ENCODE measurements at regions not wholly inside any gene's neighbourhood (a gene's known extent, or its start where the extent isn't known, plus 50 kb on each side); places are given as distances from the start of the nearest gene placed in this dataset.
A peak's percentile ranks its signal among the peaks of the same experiment; 100 is the strongest.
"Not testable (repeated sequence)": the region's sequence is repeated elsewhere in the genome, so short reads cannot be mapped to it uniquely, and the experiment has no call there.

DNA sequence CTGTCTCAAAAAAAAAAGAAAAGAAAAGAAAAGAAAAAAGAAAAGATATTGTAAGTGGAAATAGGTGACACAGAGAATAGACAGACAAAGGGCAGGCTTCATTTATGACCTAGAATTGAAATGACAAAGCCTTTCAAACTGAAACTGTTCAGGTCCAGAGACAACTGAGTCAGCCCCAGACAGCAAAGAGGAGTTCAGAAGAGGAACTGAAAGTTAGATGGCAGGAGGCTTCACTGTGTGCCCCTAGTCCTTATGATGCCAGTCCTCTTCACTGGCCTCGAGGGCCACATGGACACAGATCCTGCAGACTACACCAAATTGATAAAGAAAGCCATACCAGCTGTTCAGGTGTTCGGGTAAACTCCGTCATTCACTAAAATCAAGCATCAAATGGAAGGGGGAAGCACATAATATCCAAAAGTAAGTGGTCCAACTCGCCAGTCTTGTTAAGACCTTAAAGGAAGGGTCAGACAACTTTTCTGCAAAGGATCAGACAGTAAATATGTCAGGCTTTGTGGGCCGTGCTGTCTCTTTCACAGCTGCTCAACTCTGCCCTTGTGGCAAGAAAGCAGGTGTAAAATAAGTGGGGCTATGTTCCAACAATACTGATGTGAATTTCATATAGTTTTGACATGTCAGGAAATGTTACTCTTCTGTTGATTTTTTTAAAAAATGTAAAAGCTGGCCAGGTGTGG lies 231.9 kb upstream of the MGAT5 start:
- intact Hi-C loops (cut with DNase I): no loop called here
- no peak for DNase-seq (ENCODE audit: low spot score)

DNA sequence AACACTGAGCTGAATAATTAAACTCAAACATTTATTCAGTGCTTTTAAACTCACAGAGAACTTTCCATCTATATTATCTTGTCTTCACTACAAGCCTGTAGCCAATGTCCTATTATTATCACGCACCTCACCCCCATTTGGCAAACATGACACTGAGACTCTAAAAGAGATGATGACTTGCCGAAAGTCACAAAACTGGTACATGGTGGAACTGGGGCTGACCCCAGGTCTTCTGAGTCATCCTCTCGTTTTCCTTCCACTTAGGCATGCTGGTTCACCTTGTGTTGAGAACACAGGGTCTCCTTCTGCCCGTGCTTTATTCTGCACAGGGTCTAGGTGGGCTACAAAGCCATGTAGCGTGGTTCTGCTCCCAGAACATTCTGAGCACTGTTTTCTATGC lies 230.0 kb upstream of the MGAT5 start:
- intact Hi-C loops (cut with DNase I): loop anchor here in 1 of 2 donors (1.0 kb wide), 1 partner anchor 15 kb away; no protein-coding TSS in a partner anchor
- DNase-seq (ENCODE audit: low spot score): no peak

DNA sequence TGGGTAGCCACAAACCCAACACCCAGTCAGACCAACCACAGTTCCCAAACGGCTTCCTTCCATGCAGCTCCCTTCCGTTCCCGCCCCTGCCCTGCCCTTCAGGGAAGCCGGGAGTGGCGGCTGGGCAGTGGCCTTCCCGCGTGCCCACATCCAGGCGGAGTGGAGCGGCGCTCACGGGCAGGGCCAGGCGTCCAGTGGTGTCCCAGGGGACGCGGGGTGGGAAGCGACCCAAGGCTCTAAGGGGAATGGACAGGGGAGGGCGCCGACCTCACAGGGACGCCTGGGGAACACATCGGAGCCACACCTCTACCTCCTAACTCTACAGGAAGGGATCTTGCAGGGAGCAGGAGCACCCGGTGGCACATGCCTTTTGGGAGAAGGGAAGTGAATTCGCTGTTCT lies 225.9 kb upstream of the MGAT5 start:
- DNase-seq (ENCODE audit: low spot score): no peak
- intact Hi-C loops (cut with DNase I): no loop called here

DNA sequence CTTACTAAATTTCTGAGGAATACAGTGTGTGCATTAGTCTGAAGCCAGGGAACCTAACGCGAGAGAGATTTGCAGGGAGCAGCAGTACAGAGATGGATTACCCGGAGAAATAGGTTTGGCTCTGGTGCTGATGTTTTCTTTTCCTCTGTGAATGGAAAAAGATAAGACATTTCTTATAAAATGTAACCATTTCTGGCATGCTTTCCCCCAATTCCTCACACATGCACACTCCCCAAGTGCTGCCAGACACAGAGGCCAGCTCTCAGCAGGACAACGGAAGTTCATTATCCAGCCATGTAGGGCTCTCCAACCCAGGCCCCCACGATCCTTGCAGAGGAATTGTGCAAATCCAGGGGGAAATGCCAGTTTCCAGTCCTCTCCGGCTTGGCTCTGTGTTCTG lies 224.5 kb upstream of the MGAT5 start:
- intact Hi-C loops (cut with DNase I): no loop called here
- peak; percentile 84 for DNase-seq (ENCODE audit: low spot score)

DNA sequence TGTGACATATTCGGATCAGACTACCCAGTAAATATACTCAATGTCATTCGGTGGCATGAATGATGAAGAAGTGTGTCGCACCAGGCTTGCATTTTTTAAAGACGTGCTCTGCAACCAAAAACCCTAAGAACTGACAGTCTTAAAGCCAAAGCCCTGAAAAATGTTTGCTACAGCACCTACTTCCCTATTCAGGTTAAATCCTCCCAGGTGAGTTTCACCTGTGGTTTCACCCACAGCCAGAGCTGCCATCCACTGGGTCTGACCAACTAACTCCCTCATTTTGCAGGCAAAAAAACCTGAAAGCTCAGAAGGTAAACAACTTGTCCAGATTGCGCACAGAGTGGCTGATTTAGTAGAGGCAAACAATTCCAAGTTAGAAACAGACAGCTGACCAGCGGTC lies 222.3 kb upstream of the MGAT5 start:
- intact Hi-C loops (cut with DNase I): no loop called here
- DNase-seq (ENCODE audit: low spot score): no peak

DNA sequence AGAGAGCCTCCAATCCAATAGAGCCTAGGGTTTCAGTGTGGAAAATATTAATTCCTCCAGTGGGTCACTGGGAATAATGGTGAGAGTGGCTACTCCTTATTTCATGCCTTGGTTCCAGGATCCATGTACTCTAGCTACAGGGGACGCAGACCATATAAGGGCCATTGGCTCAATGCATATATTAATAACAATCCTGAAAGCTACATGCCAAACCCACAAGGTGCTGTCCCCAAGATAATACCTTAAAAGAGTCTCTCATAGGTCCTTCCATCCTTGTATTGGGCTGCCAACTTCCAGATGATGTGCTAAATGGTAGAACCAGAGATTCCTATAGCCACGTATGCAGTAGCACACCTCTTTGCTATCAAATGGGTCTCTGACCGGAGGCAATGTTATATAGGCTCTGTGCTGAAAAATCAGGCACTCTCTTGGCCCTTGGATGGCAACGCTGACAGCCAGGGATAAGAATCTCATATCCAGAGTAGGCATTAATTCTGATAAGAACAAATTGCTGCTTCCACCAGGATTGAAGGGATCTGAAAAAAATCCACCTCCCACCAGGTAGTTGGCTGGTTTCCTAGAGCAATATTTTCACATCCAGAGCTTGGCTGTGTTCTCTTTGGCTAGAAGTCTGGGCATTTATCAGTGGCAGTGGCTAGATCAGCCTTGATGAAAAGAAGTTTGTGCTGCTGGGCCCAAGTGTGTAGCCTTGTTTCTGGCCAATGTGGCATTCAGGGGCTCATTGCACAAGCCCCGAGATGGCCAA lies 218.1 kb upstream of the MGAT5 start:
- intact Hi-C loops (cut with DNase I): no loop called here
- DNase-seq (ENCODE audit: low spot score): no peak

DNA sequence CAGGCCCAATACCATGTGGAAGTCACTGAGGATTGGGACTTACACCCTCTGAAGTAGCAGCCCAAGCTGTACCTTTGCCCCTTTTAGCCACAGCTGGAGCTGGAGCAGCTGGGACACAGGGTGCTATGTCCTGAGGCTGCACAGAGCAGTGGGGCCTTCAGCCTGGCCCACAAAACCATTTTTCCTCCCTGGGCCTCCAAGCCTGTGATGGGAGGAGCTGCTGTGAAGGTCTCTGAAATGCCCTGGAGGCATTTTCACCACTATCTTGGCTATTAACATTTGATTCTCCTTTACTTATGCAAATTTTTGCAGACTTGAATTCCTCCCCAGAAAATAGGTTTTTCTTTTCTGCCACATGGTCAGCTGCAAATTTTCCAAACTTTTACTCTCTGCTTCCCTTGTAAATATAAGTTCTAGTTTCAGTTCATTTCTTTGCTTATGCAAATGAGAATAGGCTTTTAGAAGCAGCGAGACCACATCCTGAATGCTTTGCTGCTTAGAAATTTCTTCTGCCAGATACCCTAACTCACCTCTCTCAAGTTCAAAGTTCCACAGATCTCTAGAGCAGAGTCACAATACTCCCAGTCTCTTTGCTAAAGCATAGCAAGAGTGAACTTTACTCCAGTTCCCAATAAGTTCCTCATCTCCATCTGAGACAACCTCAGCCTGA lies 213.8 kb upstream of the MGAT5 start:
- DNase-seq (ENCODE audit: low spot score): no peak
- intact Hi-C loops (cut with DNase I): loop anchor here in 1 of 2 donors (1.0 kb wide), 1 partner anchor 17 kb away; no protein-coding TSS in a partner anchor

DNA sequence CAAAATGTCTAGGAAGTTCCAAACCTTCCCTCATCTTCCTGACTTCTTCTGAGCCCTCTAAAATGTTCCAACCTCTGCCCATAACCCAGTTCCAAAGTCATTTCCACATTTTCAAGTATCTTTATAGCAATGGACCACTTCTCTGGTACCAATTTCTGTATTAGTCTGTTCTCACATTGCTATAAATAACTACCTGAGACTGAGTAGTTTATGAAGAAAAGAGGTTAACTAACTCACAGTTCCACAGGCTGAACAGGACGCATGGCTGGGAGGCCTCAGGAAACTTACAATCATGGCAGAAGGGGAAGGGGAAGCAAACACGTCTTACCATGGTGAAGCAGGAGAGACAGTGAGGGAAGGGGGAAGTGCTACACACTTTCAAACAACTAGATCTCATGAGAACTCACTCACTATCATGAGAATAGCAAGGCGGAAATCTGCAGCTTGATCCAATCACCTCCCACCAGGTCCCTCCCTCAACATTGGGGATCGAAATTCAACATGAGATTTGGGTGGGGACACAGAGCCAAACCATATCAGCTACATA lies 213.2 kb upstream of the MGAT5 start:
- intact Hi-C loops (cut with DNase I): not testable (repeated sequence)

DNA sequence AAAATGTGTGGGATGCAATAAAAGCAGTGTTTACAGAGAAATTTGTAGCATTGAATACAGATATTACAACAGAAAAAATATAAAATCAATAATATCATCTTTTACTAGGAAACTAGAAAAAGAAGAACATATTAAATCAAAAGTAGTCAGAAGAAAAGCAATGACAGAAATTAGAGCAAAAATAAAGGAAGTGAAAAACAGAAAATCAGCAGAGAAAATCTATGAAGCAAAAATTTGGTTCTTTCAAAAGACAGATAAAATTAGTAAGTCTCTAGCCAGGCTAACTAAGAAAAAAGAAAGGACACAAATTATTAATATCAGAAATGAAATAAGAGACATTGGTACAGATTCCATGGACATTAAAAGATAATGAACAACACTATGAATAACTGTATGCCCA lies 212.0 kb upstream of the MGAT5 start:
- DNase-seq (ENCODE audit: low spot score): no peak
- intact Hi-C loops (cut with DNase I): no loop called here

More for the DNA sequence above, 213.2 kb upstream of the MGAT5 start:
- DNase-seq (ENCODE audit: low spot score): not testable (repeated sequence)

DNA sequence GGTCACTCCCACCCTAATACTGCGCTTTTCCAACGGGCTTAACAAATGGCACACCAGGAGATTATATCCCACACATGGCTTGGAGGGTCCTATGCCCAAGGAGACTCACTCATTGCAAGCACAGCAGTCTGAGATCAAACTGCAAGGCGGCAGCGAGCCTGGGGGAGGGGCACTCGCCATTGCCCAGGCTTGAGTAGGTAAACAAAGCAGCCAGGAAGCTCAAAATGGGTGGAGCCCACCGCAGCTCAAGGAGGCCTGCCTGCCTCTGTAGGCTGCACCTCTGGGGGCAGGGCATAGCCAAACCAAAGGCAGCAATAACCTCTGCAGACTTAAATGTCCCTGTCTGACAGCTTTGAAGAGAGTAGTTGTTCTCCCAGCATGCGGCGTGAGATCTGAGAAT lies 210.8 kb upstream of the MGAT5 start:
- intact Hi-C loops (cut with DNase I); DNase-seq (ENCODE audit: low spot score): not testable (repeated sequence)

DNA sequence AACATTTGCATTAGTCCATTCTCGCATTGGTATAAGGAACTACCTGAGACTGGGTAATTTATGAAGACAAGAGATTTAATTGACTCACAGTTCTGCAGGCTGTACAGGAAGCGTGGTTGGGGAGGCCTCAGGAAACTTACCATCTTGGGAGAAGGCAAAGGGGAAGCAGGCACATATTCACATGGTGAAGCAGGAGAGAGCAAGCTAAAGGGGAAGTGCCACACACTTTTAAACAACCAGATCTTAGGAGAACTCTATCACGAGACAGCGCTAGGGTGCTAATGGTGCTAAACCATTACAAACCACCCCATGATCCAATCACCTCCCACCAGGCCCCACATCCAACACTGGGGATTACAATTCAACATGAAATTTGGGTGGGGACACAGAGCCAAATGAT lies 201.7 kb upstream of the MGAT5 start:
- intact Hi-C loops (cut with DNase I): no loop called here
- DNase-seq (ENCODE audit: low spot score): no peak

DNA sequence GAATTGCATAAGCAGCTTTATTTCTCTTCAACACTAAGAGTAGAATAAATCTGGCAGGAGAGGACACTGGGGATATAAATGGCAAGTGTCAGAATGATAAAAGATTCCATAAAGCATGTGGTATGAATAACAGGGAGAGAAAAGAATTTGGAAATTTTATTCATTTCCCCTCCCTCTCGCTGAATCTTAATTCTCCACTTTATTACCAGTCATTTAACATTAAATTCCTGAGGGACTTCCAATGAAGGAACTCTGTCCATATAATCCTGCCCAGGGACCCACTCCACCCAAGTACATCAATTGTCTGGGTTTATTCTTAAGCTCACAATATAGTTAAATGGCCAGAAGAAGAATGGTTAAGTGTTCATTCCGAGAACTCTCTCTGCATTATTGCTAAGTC lies 197.7 kb upstream of the MGAT5 start:
- intact Hi-C loops (cut with DNase I): no loop called here
- DNase-seq (ENCODE audit: low spot score): no peak

DNA sequence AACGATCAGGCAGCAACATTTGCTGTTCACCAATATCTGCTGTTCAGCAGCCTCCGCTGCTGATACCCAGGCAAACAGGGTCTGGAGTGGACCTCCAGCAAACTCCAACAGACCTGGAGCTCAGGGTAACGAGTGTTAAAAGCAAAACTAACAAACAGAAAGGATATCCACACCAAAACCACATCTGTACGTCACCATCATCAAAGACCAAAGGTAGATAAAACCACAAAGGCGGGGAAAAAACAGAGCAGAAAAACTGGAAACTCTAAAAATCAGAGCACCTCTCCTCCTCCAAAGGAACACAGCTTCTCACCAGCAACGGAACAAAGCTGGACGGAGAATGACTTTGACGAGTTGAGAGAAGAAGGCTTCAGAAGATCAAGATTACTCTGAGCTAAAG lies 192.8 kb upstream of the MGAT5 start:
- intact Hi-C loops (cut with DNase I); DNase-seq (ENCODE audit: low spot score): not testable (repeated sequence)

DNA sequence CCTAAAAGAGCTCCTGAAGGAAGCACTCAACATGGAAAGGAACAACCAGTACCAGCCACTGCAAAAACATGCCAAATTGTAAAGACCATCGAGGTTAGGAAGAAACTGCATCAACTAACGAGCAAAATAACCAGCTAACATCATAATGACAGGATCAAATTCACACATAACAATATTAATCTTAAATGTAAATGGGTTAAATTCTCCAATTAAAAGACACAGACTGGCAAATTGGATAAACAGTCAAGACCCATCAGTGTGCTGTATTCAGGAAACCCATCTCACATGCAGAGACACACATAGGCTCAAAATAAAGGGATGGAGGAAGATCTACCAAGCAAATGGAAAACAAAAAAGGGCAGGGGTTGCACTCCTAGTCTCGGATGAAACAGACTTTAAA lies 191.6 kb upstream of the MGAT5 start:
- intact Hi-C loops (cut with DNase I); DNase-seq (ENCODE audit: low spot score): not testable (repeated sequence)

DNA sequence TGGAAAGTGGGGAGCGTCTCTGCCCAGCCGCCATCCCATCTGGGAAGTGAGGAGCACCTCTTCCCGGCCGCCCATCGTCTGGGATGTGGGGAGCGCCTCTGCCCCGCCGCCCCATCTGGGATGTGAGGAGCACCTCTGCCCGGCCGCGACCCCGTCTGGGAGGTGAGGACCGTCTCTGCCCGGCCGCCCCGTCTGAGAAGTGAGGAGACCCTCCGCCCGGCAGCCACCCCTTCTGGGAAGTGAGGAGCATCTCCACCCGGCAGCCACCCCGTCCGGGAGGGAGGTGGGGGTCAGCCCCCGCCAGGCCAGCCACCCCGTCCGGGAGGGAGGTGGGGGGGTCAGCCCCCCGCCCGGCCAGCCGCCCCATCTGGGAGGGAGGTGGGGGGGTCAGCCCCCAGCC lies 190.0 kb upstream of the MGAT5 start:
- intact Hi-C loops (cut with DNase I); DNase-seq (ENCODE audit: low spot score): not testable (repeated sequence)

DNA sequence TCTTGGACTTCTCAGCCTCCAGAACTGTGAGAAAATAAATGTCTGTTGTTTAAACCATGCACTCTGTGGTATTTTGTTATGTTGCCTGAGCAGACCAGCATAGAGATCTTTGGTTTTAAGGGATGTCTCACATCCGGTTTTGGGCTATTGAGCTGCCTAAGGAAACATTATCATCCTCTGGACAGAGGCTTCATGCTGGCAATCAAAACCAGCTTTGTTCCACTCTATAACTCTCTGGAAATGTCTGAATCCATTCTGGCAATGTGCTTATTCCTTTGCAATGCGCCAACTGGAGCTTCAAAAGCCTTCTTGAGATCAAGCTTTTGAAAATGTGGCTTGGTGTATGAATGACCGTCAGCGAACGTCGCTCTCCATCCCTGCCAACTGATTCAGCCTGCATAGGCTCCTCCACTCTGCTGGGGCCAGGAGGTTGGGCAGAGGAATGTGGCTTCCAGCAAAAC lies 183.6 kb upstream of the MGAT5 start:
- DNase-seq (ENCODE audit: low spot score): no peak
- intact Hi-C loops (cut with DNase I): no loop called here

DNA sequence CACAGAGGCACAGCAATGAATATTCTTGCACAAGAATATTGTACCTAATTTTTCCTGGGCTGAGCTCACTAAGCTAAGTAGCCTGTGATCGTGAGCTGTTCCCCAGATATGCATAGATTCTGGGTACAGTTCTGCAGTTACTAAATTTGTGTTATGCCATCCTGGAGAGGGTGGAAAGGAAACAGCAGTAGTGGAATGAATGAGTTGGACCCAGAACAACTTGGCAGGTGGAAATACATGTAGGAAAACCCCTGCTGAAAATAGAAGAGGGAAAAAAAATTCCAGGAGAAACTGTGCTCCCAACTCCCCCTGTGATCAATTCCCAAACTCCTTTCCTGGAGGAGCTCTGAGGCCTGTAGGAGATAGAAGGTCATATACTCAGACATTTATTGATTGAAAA lies 181.5 kb upstream of the MGAT5 start:
- DNase-seq (ENCODE audit: low spot score): no peak
- intact Hi-C loops (cut with DNase I): no loop called here

DNA sequence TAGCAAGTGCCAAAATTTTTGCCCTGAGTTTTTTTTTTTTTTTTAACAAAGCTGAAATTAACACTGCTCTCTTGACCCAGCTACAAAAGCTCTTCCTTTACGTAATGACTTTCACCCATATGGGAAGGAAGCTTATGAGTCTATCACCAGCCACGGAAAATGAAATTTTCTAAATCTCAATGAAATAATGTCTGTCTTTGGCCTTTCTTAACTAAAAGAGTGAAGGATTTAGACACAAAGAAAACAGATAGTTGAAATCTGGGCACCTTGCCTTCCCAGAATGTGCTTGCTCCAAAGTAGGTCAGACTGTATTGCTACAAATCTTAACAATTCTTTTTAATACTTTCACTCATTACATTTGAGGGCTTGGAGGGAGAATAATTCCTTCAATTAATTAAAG lies 180.8 kb upstream of the MGAT5 start:
- DNase-seq (ENCODE audit: low spot score): no peak
- intact Hi-C loops (cut with DNase I): no loop called here

DNA sequence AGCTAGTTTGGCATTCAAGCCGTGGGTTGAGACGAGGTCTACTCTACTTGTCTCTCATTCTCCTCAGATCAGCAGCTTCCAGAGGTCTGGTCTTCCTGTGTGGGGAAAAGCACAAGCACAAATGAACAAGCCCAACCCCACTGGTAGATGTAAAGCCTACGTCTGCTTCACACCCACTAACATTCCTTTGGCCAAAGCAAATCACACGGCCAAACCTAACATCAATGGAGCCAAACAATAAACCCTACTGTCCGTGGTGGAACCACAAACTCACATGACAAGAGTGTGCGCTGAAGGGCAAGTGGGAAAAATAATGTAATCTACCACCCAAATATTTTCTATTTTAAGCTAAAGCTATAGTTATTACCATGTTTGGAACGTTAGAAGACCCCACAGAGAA lies 179.3 kb upstream of the MGAT5 start:
- intact Hi-C loops (cut with DNase I): no loop called here
- no peak for DNase-seq (ENCODE audit: low spot score)

DNA sequence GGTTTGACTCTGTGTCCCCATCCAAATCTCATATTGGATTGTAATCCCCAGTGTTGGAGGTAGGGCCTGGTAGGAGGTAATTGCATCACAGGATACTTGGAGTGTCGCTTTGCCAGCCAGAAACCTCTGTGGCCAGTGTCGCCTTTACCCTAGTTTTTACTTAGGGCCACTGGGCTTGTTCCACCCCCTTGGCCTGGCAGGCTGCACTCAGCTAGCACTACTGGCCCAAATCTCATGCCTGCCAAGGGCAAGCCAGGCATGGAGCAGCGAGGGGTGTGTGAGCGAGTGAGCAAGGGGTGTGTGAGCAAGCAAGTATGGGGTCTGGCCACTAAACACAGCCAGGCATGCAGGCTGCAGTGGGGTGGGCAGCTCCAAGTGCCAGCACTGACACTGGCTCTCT lies 178.7 kb upstream of the MGAT5 start:
- no peak for DNase-seq (ENCODE audit: low spot score)
- intact Hi-C loops (cut with DNase I): no loop called here
